ENCODE measurements at regions not wholly inside any gene's neighbourhood (a gene's known extent, or its start where the extent isn't known, plus 50 kb on each side); places are given as distances from the start of the nearest gene placed in this dataset.

DNA sequence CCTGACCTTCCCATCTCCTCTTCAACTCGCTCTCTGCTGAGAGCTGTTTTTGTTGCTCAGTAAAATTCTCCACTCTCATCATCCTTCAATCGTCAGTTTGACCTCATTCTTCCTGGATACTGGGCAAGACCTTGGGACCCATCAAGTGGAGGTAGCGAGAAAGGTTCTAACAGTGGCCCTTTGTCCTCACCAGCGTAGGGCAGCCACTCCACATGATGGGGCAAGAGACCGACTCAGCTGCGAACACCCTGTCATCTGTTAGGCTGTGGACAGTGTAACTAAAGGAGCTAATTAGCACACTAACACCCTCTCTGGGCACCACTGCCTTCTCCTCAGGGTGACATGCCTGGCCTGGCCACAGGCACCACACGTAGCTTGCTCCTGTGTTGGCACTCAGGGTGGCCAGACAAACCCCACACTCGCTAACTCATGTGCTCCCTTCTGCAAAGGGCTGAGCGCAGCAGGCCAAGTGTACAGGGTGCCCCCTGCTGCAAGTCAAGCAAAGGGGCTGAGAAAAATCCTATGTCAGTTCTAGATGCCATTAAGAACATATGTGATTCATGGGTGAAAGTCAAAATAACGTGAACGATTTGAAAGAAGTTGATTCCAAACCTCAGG lies 1216.0 kb downstream of the SLITRK5 start:
- intact Hi-C loops (cut with micrococcal nuclease) = no loop called here
- Histone ChIP-seq H2AFZ (ENCODE audit: low read depth, low read length) (no peak overlapping the region), H3K9ac (ENCODE audit: insufficient read depth in 1 of 2, low read depth in 2 of 2, low read length in 2 of 2) (no peak overlapping the region), H3K4me1 (replicated peaks in 1 of 2; ENCODE audit: control insufficient read depth in 2 of 2, insufficient read depth in 2 of 2, low read length in 2 of 2) (no peaks in the 10 kb centered on the region), H3K36me3 (ENCODE audit: control insufficient read depth, insufficient read depth, low read length) (no peaks in the 10 kb centered on the region), H3K9me3 (replicated peaks; ENCODE audit: control insufficient read depth, insufficient read depth, low read depth, low read length) (no peaks in the 10 kb centered on the region), H3K79me2 (ENCODE audit: control insufficient read depth, insufficient read depth, low read length) (no peaks in the 10 kb centered on the region), H4K20me1 (replicated peaks; ENCODE audit: control insufficient read depth, insufficient read depth, low read length) (no peaks in the 10 kb centered on the region), H3K4me3 (no peak overlapping the region), H3K9me1 (ENCODE audit: control insufficient read depth, insufficient read depth, low read length) (no peaks in the 10 kb centered on the region), H3K4me2 (ENCODE audit: insufficient read depth, low read length) (no peak overlapping the region), H3K27ac (ENCODE audit: extremely low read depth, low read depth, low read length) (no peak overlapping the region), H3K27me3 (ENCODE audit: control insufficient read depth in 2 of 2, insufficient read depth in 2 of 2, low read length in 2 of 2) (no peaks in the 10 kb centered on the region)
- ChIA-PET POLR2A (no interaction called here), CTCF (ENCODE audit: low intra/inter-chr PET ratio) (no interaction called here)
- 0% methylated on average over 8 of the region's 11 CpGs for WGBS (ENCODE audit: insufficient coverage, low coverage, missing lambda C conversion rate)
- no peak for ATAC-seq
- DNase-seq (ENCODE audit: extremely low read depth in 1 of 4, low spot score in 3 of 4) = no peak
- TF ChIP-seq ZNF589 (CRISPR knock-in tag; IDR thresholded peaks at IDR 0.05; ENCODE audit: low read depth) (no peak), KDM5B (IDR thresholded peaks at IDR 0.05; ENCODE audit: insufficient replicate concordance, low read depth, low read length) (no peak), ZNF431 (CRISPR knock-in tag; IDR thresholded peaks at IDR 0.05) (no peak), TCFL5 (CRISPR knock-in tag; conservative IDR thresholded peaks at IDR 0.05) (no peak), ZNF668 (CRISPR knock-in tag; IDR thresholded peaks at IDR 0.05) (no peak), DACH1 (IDR thresholded peaks at IDR 0.05; ENCODE audit: partially characterized antibody) (no peak), COPS2 (conservative IDR thresholded peaks at IDR 0.05) (no peak), DPF2 (IDR thresholded peaks at IDR 0.05) (no peak), ZNF436 (CRISPR knock-in tag; IDR thresholded peaks at IDR 0.05) (no peak), IRF2 (CRISPR knock-in tag; IDR thresholded peaks at IDR 0.05) (no peak), EWSR1 (IDR thresholded peaks at IDR 0.05; ENCODE audit: borderline replicate concordance, low read depth, partially characterized antibody) (no peak)
- TF ChIP-seq, protein P1, sequence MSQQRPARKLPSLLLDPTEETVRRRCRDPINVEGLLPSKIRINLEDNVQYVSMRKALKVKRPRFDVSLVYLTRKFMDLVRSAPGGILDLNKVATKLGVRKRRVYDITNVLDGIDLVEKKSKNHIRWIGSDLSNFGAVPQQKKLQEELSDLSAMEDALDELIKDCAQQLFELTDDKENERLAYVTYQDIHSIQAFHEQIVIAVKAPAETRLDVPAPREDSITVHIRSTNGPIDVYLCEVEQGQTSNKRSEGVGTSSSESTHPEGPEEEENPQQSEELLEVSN (IDR thresholded peaks at IDR 0.05; ENCODE audit: borderline replicate concordance in 1 of 2, extremely low read depth in 1 of 2, insufficient read depth in 1 of 2, insufficient read length in 1 of 2, low read depth in 1 of 2, low read length in 1 of 2, poor library complexity in 1 of 2, severe bottlenecking in 1 of 2) = no peak
- TF ChIP-seq, protein P2, sequence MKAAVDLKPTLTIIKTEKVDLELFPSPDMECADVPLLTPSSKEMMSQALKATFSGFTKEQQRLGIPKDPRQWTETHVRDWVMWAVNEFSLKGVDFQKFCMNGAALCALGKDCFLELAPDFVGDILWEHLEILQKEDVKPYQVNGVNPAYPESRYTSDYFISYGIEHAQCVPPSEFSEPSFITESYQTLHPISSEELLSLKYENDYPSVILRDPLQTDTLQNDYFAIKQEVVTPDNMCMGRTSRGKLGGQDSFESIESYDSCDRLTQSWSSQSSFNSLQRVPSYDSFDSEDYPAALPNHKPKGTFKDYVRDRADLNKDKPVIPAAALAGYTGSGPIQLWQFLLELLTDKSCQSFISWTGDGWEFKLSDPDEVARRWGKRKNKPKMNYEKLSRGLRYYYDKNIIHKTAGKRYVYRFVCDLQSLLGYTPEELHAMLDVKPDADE (conservative IDR thresholded peaks at IDR 0.05; ENCODE audit: control insufficient read depth, low read depth, low read length) = no peak
- TF ChIP-seq, protein P3, sequence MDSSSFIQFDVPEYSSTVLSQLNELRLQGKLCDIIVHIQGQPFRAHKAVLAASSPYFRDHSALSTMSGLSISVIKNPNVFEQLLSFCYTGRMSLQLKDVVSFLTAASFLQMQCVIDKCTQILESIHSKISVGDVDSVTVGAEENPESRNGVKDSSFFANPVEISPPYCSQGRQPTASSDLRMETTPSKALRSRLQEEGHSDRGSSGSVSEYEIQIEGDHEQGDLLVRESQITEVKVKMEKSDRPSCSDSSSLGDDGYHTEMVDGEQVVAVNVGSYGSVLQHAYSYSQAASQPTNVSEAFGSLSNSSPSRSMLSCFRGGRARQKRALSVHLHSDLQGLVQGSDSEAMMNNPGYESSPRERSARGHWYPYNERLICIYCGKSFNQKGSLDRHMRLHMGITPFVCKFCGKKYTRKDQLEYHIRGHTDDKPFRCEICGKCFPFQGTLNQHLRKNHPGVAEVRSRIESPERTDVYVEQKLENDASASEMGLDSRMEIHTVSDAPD (CRISPR knock-in tag; IDR thresholded peaks at IDR 0.05) = no peak
- in situ Hi-C loops (cut with MboI) = no loop called here
- FAIRE-seq = no peak
- no TSS peak for BruUV-seq (replicated peaks)

Data from K562 (cell line).